ENCODE measurements at regions not wholly inside any gene's neighbourhood (a gene's known extent, or its start where the extent isn't known, plus 50 kb on each side); places are given as distances from the start of the nearest gene placed in this dataset.
"Not testable (repeated sequence)": the region's sequence is repeated elsewhere in the genome, so short reads cannot be mapped to it uniquely, and the experiment has no call there.

- no peaks in the 10 kb centered on the region for H3K27me3 ChIP-seq (ENCODE audit: control insufficient read depth, insufficient read depth, low read length)
- H3K4me3 Mint-ChIP-seq, result no peak overlapping the region
- H3K36me3 ChIP-seq (ENCODE audit: control insufficient read depth, insufficient read depth, low read length), result no peaks in the 10 kb centered on the region
- H3K27me3 Mint-ChIP-seq, result no peaks in the 10 kb centered on the region
- H3K4me3 ChIP-seq (ENCODE audit: low read depth, low read length), result no peak overlapping the region
- ATAC-seq (ENCODE audit: low read depth in 2 of 2) (no peak), DNase-seq (no peak)
- H3K4me1 ChIP-seq (ENCODE audit: control insufficient read depth, insufficient read depth, low read length, poor library complexity, severe bottlenecking), result no peaks in the 10 kb centered on the region
- H3K9me3 Mint-ChIP-seq, result peaks cover 0 to 8% (median 2%) of the 10 kb centered on the region in 7 donors
- no peaks in the 10 kb centered on the region for H3K36me3 Mint-ChIP-seq
- H3K27ac ChIP-seq (ENCODE audit: insufficient read depth, low read length, poor library complexity, severe bottlenecking), result no peak overlapping the region
- H3K9me3 ChIP-seq (ENCODE audit: control insufficient read depth in 2 of 2, low read length in 2 of 2), result no peaks in the 10 kb centered on the region
- no peak overlapping the region for H3K27ac Mint-ChIP-seq
- H3K4me1 Mint-ChIP-seq, result no peaks in the 10 kb centered on the region
These were observed 232.9 kb upstream of the PKP2 start for GRCh38 chr12:33129500-33129899.

- H3K4me1 ChIP-seq (ENCODE audit: control insufficient read depth, insufficient read depth, low read length, poor library complexity, severe bottlenecking), result no peaks in the 10 kb centered on the region
- no peaks in the 10 kb centered on the region for H3K9me3 ChIP-seq (ENCODE audit: control insufficient read depth in 2 of 2, low read length in 2 of 2)
- no peak overlapping the region for H3K27ac ChIP-seq (ENCODE audit: insufficient read depth, low read length, poor library complexity, severe bottlenecking)
- peaks cover 0 to 4% (median 1%) of the 10 kb centered on the region in 7 donors for H3K9me3 Mint-ChIP-seq
- no peaks in the 10 kb centered on the region for H3K27me3 ChIP-seq (ENCODE audit: control insufficient read depth, insufficient read depth, low read length)
- no peaks in the 10 kb centered on the region for H3K4me1 Mint-ChIP-seq
- H3K4me3 ChIP-seq (ENCODE audit: low read depth, low read length), result no peak overlapping the region
- no peak for ATAC-seq (ENCODE audit: low read depth in 2 of 2)
- no peak for DNase-seq
- H3K27ac Mint-ChIP-seq, result no peak overlapping the region
- H3K4me3 Mint-ChIP-seq, result no peak overlapping the region
- H3K36me3 Mint-ChIP-seq, result no peaks in the 10 kb centered on the region
- H3K36me3 ChIP-seq (ENCODE audit: control insufficient read depth, insufficient read depth, low read length), result no peaks in the 10 kb centered on the region
- H3K27me3 Mint-ChIP-seq, result no peaks in the 10 kb centered on the region
These were observed 229.2 kb upstream of the PKP2 start for GRCh38 chr12:33125755-33126154.

GRCh38 chr12:33116284-33116683, 219.7 kb upstream of the PKP2 start:
- no peaks in the 10 kb centered on the region for H3K27me3 Mint-ChIP-seq
- no peak overlapping the region for H3K27ac Mint-ChIP-seq
- H3K9me3 ChIP-seq (ENCODE audit: control insufficient read depth in 2 of 2, low read length in 2 of 2), result no peaks in the 10 kb centered on the region
- DNase-seq (no peak), ATAC-seq (ENCODE audit: low read depth in 2 of 2) (no peak)
- H3K36me3 ChIP-seq (ENCODE audit: control insufficient read depth, insufficient read depth, low read length), result no peaks in the 10 kb centered on the region
- no peaks in the 10 kb centered on the region for H3K4me1 ChIP-seq (ENCODE audit: control insufficient read depth, insufficient read depth, low read length, poor library complexity, severe bottlenecking)
- H3K4me1 Mint-ChIP-seq, result no peaks in the 10 kb centered on the region
- H3K4me3 Mint-ChIP-seq, result no peak overlapping the region
- H3K4me3 ChIP-seq (ENCODE audit: low read depth, low read length), result no peak overlapping the region
- H3K27me3 ChIP-seq (ENCODE audit: control insufficient read depth, insufficient read depth, low read length), result no peaks in the 10 kb centered on the region
- H3K27ac ChIP-seq (ENCODE audit: insufficient read depth, low read length, poor library complexity, severe bottlenecking), result no peak overlapping the region
- peaks cover 0 to 5% (median 2%) of the 10 kb centered on the region in 7 donors for H3K9me3 Mint-ChIP-seq
- H3K36me3 Mint-ChIP-seq, result no peaks in the 10 kb centered on the region

GRCh38 chr12:33115716-33116115, 219.1 kb upstream of the PKP2 start:
- no peaks in the 10 kb centered on the region for H3K36me3 Mint-ChIP-seq
- no peaks in the 10 kb centered on the region for H3K27me3 Mint-ChIP-seq
- Histone ChIP-seq H3K36me3 (ENCODE audit: control insufficient read depth, insufficient read depth, low read length) (no peaks in the 10 kb centered on the region), H3K4me1 (ENCODE audit: control insufficient read depth, insufficient read depth, low read length, poor library complexity, severe bottlenecking) (no peaks in the 10 kb centered on the region), H3K27me3 (ENCODE audit: control insufficient read depth, insufficient read depth, low read length) (no peaks in the 10 kb centered on the region), H3K4me3 (ENCODE audit: low read depth, low read length) (no peak overlapping the region), H3K9me3 (ENCODE audit: control insufficient read depth in 2 of 2, low read length in 2 of 2) (no peaks in the 10 kb centered on the region), H3K27ac (ENCODE audit: insufficient read depth, low read length, poor library complexity, severe bottlenecking) (no peak overlapping the region)
- H3K4me3 Mint-ChIP-seq, result no peak overlapping the region
- H3K27ac Mint-ChIP-seq, result no peak overlapping the region
- peaks cover 0 to 5% (median 2%) of the 10 kb centered on the region in 7 donors for H3K9me3 Mint-ChIP-seq
- DNase-seq (no peak), ATAC-seq (ENCODE audit: low read depth in 2 of 2) (no peak)
- no peaks in the 10 kb centered on the region for H3K4me1 Mint-ChIP-seq

GRCh38 chr12:33111850-33112249, 215.3 kb upstream of the PKP2 start:
- Histone ChIP-seq H3K9me3 (ENCODE audit: control insufficient read depth in 2 of 2, low read length in 2 of 2) (no peaks in the 10 kb centered on the region), H3K36me3 (ENCODE audit: control insufficient read depth, insufficient read depth, low read length) (no peaks in the 10 kb centered on the region), H3K27me3 (ENCODE audit: control insufficient read depth, insufficient read depth, low read length) (no peaks in the 10 kb centered on the region), H3K27ac (ENCODE audit: insufficient read depth, low read length, poor library complexity, severe bottlenecking) (no peak overlapping the region), H3K4me3 (ENCODE audit: low read depth, low read length) (no peak overlapping the region), H3K4me1 (ENCODE audit: control insufficient read depth, insufficient read depth, low read length, poor library complexity, severe bottlenecking) (no peaks in the 10 kb centered on the region)
- Mint-ChIP-seq H3K27ac (no peak overlapping the region), H3K36me3 (no peaks in the 10 kb centered on the region), H3K9me3 (peaks cover 0 to 8% (median 2%) of the 10 kb centered on the region in 7 donors), H3K27me3 (no peaks in the 10 kb centered on the region), H3K4me3 (no peak overlapping the region), H3K4me1 (no peaks in the 10 kb centered on the region)
- ATAC-seq (ENCODE audit: low read depth in 2 of 2) (no peak), DNase-seq (no peak)

GRCh38 chr12:33107827-33108226, 211.2 kb upstream of the PKP2 start:
- H3K9me3 Mint-ChIP-seq; H3K4me3 ChIP-seq (ENCODE audit: low read depth, low read length); DNase-seq; H3K9me3 ChIP-seq (ENCODE audit: control insufficient read depth in 2 of 2, low read length in 2 of 2); H3K27ac ChIP-seq (ENCODE audit: insufficient read depth, low read length, poor library complexity, severe bottlenecking); H3K4me1 Mint-ChIP-seq; H3K4me3 Mint-ChIP-seq; H3K27me3 Mint-ChIP-seq; ATAC-seq (ENCODE audit: low read depth in 2 of 2); H3K36me3 ChIP-seq (ENCODE audit: control insufficient read depth, insufficient read depth, low read length); H3K4me1 ChIP-seq (ENCODE audit: control insufficient read depth, insufficient read depth, low read length, poor library complexity, severe bottlenecking); H3K27ac Mint-ChIP-seq; H3K27me3 ChIP-seq (ENCODE audit: control insufficient read depth, insufficient read depth, low read length); H3K36me3 Mint-ChIP-seq: not testable (repeated sequence)

GRCh38 chr12:33093534-33093933, 197.0 kb upstream of the PKP2 start:
- H3K9me3 ChIP-seq (ENCODE audit: control insufficient read depth in 2 of 2, low read length in 2 of 2), result no peaks in the 10 kb centered on the region
- Mint-ChIP-seq H3K36me3 (no peaks in the 10 kb centered on the region), H3K4me1 (no peaks in the 10 kb centered on the region), H3K4me3 (no peak overlapping the region), H3K27me3 (no peaks in the 10 kb centered on the region), H3K27ac (no peak overlapping the region), H3K9me3 (peaks cover 0 to 4% (median 0%) of the 10 kb centered on the region in 7 donors)
- no peaks in the 10 kb centered on the region for H3K27me3 ChIP-seq (ENCODE audit: control insufficient read depth, insufficient read depth, low read length)
- H3K36me3 ChIP-seq (ENCODE audit: control insufficient read depth, insufficient read depth, low read length), result no peaks in the 10 kb centered on the region
- DNase-seq (no peak), ATAC-seq (ENCODE audit: low read depth in 2 of 2) (no peak)
- H3K27ac ChIP-seq (ENCODE audit: insufficient read depth, low read length, poor library complexity, severe bottlenecking), result no peak overlapping the region
- H3K4me1 ChIP-seq (ENCODE audit: control insufficient read depth, insufficient read depth, low read length, poor library complexity, severe bottlenecking), result no peaks in the 10 kb centered on the region
- no peak overlapping the region for H3K4me3 ChIP-seq (ENCODE audit: low read depth, low read length)

- not testable (repeated sequence) for H3K4me1 Mint-ChIP-seq; H3K4me3 Mint-ChIP-seq; H3K36me3 Mint-ChIP-seq; H3K27me3 ChIP-seq (ENCODE audit: control insufficient read depth, insufficient read depth, low read length); ATAC-seq (ENCODE audit: low read depth in 2 of 2); DNase-seq; H3K4me1 ChIP-seq (ENCODE audit: control insufficient read depth, insufficient read depth, low read length, poor library complexity, severe bottlenecking); H3K27me3 Mint-ChIP-seq; H3K27ac Mint-ChIP-seq; H3K4me3 ChIP-seq (ENCODE audit: low read depth, low read length); H3K27ac ChIP-seq (ENCODE audit: insufficient read depth, low read length, poor library complexity, severe bottlenecking); H3K9me3 Mint-ChIP-seq; H3K36me3 ChIP-seq (ENCODE audit: control insufficient read depth, insufficient read depth, low read length); H3K9me3 ChIP-seq (ENCODE audit: control insufficient read depth in 2 of 2, low read length in 2 of 2)
These were observed 191.3 kb upstream of the PKP2 start for GRCh38 chr12:33087876-33088275.
